ENCODE measurements at regions not wholly inside any gene's neighbourhood (a gene's known extent, or its start where the extent isn't known, plus 50 kb on each side); places are given as distances from the start of the nearest gene placed in this dataset.

DNA sequence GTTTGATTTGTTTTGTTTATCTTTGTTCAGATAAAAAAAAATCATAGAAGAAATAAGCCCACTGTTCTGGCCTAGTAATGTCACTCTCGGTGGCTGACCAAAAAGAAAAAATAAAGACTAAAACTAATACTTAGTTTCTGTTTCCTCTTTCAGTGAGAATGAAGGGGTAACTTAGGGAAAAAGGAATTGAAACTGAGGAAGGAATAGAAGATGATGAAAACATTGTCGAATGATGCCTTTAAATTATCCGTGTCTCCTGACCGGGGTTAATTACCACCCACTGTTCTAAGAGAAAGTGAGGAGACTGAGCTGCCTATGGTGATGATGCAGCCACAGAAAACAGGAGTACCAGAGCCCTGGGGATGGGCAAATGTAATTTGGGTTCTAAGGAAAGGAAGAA lies 73.1 kb downstream of the PTCHD4 start:
- TF ChIP-seq EZH2phosphoT487 (IDR thresholded peaks at IDR 0.05; ENCODE audit: borderline replicate concordance, low read depth): no peak
- TF ChIP-seq CTCF (IDR thresholded peaks at IDR 0.05): no peak
- no peak for TF ChIP-seq EP300 (IDR thresholded peaks at IDR 0.05; ENCODE audit: borderline replicate concordance in 1 of 2, low read depth in 1 of 2, low read length in 1 of 2)
- TF ChIP-seq, protein P1, sequence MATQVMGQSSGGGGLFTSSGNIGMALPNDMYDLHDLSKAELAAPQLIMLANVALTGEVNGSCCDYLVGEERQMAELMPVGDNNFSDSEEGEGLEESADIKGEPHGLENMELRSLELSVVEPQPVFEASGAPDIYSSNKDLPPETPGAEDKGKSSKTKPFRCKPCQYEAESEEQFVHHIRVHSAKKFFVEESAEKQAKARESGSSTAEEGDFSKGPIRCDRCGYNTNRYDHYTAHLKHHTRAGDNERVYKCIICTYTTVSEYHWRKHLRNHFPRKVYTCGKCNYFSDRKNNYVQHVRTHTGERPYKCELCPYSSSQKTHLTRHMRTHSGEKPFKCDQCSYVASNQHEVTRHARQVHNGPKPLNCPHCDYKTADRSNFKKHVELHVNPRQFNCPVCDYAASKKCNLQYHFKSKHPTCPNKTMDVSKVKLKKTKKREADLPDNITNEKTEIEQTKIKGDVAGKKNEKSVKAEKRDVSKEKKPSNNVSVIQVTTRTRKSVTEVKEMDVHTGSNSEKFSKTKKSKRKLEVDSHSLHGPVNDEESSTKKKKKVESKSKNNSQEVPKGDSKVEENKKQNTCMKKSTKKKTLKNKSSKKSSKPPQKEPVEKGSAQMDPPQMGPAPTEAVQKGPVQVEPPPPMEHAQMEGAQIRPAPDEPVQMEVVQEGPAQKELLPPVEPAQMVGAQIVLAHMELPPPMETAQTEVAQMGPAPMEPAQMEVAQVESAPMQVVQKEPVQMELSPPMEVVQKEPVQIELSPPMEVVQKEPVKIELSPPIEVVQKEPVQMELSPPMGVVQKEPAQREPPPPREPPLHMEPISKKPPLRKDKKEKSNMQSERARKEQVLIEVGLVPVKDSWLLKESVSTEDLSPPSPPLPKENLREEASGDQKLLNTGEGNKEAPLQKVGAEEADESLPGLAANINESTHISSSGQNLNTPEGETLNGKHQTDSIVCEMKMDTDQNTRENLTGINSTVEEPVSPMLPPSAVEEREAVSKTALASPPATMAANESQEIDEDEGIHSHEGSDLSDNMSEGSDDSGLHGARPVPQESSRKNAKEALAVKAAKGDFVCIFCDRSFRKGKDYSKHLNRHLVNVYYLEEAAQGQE (IDR thresholded peaks at IDR 0.05; ENCODE audit: low read depth, low read length): no peak
- no peak for TF ChIP-seq TAF1 (IDR thresholded peaks at IDR 0.05; ENCODE audit: borderline replicate concordance, low read depth, low read length)
- no peak for TF ChIP-seq MXI1 (IDR thresholded peaks at IDR 0.05; ENCODE audit: low read depth, low read length)
- no peak for TF ChIP-seq IRF3 (IDR thresholded peaks at IDR 0.05; ENCODE audit: low read depth, low read length)
- TF ChIP-seq MAX (IDR thresholded peaks at IDR 0.05; ENCODE audit: low read depth): no peak
- TF ChIP-seq, protein P2, sequence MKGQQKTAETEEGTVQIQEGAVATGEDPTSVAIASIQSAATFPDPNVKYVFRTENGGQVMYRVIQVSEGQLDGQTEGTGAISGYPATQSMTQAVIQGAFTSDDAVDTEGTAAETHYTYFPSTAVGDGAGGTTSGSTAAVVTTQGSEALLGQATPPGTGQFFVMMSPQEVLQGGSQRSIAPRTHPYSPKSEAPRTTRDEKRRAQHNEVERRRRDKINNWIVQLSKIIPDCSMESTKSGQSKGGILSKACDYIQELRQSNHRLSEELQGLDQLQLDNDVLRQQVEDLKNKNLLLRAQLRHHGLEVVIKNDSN (IDR thresholded peaks at IDR 0.05; ENCODE audit: borderline replicate concordance, low read depth): no peak
- no peak for TF ChIP-seq POLR2AphosphoS5 (IDR thresholded peaks at IDR 0.05; ENCODE audit: low read depth, low read length)
- TF ChIP-seq ELF1 (IDR thresholded peaks at IDR 0.05): no peak

Measured in SK-N-SH (cell line).